ENCODE measurements at regions not wholly inside any gene's neighbourhood (a gene's known extent, or its start where the extent isn't known, plus 50 kb on each side); places are given as distances from the start of the nearest gene placed in this dataset.

- TF ChIP-seq CTCF (IDR thresholded peaks at IDR 0.05; ENCODE audit: low read length) (no peak), EZH2 (optimal IDR thresholded peaks at IDR 0.05; ENCODE audit: low read depth, low read length) (no peak)
These were observed 76.0 kb downstream of the UNC5CL start for GRCh38 chr6:40963019-40963418.

Data from MM.1S (cell line).